GM12891 (cell line): ENCODE measurements at regions not wholly inside any gene's neighbourhood (a gene's known extent, or its start where the extent isn't known, plus 50 kb on each side); places are given as distances from the start of the nearest gene placed in this dataset.
"Not testable (repeated sequence)": the region's sequence is repeated elsewhere in the genome, so short reads cannot be mapped to it uniquely, and the experiment has no call there.

Source experiments
- DNase-seq: peaks from one replicate; pipeline ENCODE4 v3.0.0; 2011; ENCODE audit warnings: low spot score; ENCODE audit not compliant: insufficient read length
- FAIRE-seq: peaks from 2 replicates; lab custom pipeline; 2011; peaks lifted over from hg19 to GRCh38; lab: Jason Lieb, UNC
- PAX5 ChIP-seq: IDR thresholded peaks from 2 replicates; pipeline ENCODE4 v1.6.1; 2011; ENCODE audit warnings: low read length, moderate library complexity, mild to moderate bottlenecking; ENCODE audit not compliant: insufficient read depth, severe bottlenecking
- POLR2A ChIP-seq: IDR thresholded peaks from 2 replicates; pipeline ENCODE4 v1.6.1; 2011; ENCODE audit warnings: low read depth, low read length, control low read depth
- POLR2AphosphoS5 ChIP-seq: IDR thresholded peaks from 2 replicates; pipeline ENCODE4 v1.6.1; 2011; ENCODE audit warnings: low read depth, low read length, control low read depth
- POU2F2 ChIP-seq: IDR thresholded peaks from 2 replicates; pipeline ENCODE4 v1.6.1; 2011; ENCODE audit warnings: low read depth, mild to moderate bottlenecking, control low read depth, low read length, moderate library complexity
- SPI1 ChIP-seq: IDR thresholded peaks from 2 replicates; pipeline ENCODE4 v1.6.1; 2011; ENCODE audit warnings: low read depth, low read length, control low read depth
- TAF1 ChIP-seq: IDR thresholded peaks from 2 replicates; pipeline ENCODE4 v1.6.1; 2011; ENCODE audit warnings: low read depth, low read length, control low read depth

DNA sequence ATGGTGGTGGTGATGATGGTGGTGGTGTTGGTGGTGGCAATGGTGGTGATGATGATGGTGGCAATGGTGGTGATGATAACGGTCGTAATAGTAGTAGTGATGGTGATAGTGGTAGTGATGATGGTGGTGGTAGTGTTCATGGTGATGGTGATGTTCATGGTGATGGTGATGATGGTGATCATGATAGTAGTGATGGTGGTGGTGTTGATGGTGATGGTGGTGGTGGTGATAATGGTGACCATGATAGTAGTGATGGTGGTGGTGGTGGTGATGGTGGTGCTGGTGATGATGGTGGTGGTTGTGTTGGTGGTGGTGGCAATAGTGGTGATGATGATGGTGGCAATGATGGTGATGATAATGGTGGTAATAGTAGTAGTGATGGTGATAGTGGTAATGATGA, 68.0 kb downstream of the SOX9 start:
- DNase-seq (no peak), FAIRE-seq (no peak)
- TF ChIP-seq POU2F2: no peak
- TF ChIP-seq POLR2A: no peak
- TF ChIP-seq TAF1: no peak
- no peak for TF ChIP-seq POLR2AphosphoS5
- TF ChIP-seq PAX5: no peak
- TF ChIP-seq SPI1: no peak

DNA sequence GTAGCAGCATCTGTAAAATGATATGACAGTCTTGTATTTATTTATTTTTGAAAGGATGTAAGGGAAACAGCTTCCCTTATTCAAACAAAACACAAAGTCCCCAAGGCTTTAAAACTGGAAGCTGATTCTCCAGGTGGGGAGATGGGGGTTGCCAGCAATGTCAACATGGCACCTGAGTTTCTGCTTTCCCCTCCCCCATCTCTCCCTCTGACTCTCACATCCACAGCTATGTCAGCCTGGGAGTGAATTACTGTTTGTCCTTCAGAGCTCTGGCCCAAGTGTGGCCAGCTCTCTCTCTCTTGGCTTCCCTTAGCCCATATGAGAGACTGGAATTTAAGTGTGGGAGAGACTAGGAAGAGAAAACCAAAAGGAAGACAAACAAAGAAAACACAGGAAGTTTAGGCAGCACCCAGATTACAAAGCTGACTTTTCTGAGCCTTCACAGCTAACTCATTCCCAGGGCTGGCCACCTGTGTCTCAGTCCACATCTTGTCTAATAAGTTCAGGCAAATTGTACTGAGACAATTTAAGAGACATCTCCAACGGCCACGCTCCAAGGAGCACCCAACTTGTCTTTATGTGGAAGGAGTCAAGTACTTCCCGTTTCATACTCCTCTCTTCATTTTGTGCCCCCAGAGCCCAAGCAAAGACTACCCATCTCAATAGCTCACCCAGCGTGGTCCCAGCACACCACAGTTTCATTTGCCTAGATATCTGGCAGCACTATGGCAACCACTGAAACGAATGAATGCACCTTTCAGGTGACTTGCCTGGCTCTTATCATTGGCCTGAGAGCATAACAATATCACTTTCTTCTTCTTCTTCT, 69.2 kb downstream of the SOX9 start:
- DNase-seq (no peak), FAIRE-seq (no peak)
- TF ChIP-seq PAX5 (no peak), POU2F2 (no peak), TAF1 (no peak), SPI1 (no peak), POLR2AphosphoS5 (no peak), POLR2A (no peak)

DNA sequence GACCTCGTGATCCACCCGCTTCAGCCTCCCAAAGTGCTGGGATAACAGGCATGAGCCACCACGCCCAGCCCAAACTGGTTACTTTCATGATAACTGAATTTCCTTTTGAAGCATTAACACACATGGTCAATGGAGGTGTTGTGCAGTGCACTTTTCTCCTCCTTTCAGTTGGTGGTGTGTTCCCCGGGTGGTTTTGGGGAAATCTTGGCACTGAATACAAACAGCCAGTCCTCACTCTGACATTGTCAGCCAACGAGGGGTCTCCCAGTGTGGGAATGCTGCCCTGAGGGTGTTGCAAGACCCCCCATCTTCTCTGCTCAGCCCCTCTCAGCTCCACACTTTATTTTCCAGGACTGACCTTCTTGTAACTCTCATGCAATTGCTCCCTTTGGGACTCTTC, 70.5 kb downstream of the SOX9 start:
- FAIRE-seq (no peak), DNase-seq (no peak)
- TF ChIP-seq TAF1 (no peak), POLR2A (no peak), POU2F2 (no peak)

DNA sequence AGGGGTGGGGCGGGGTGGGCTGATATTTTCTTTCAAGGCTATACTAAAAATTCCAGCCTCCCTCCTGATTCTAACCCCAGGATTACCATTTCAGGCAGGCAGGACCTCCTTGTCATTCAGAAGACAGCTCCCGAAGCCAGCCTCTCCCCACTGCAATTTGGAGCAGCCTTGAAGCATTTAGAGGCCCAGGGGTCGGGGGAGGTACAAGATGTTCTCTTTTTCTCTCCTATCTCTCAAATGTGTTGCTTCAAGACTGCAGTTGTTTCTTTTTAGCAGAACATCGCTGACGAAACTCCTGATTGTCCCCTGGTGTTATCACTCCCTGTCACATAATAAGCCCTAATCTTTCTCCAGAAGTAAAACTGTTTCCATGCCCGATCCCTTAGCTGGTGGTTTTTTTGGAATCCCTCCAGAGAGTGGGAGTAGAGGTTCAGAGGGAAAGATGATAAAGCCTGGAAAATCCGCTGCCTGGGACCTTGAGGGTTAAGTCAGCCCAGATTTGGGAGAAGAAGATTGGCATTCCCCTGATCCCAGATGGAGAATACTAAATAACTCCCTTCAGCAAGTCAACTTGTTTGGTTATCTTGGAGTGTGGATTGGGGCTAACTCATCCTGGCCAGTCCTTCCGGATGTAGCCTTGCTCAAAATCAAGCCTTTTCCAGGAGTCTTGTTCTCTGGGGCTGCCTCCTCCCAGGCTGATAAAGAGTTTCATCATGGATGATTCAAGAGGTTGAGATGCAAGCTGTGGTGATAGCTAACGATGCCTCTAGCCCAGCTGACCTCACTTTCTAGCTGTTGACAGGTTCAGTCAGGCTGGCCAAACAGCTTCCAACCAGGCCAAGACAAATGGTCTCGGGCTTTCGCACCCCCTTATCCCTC, 71.3 kb downstream of the SOX9 start:
- FAIRE-seq (no peak), DNase-seq (no peak)
- TF ChIP-seq PAX5: no peak
- TF ChIP-seq SPI1: no peak
- TF ChIP-seq POLR2A: no peak
- TF ChIP-seq POLR2AphosphoS5: no peak

DNA sequence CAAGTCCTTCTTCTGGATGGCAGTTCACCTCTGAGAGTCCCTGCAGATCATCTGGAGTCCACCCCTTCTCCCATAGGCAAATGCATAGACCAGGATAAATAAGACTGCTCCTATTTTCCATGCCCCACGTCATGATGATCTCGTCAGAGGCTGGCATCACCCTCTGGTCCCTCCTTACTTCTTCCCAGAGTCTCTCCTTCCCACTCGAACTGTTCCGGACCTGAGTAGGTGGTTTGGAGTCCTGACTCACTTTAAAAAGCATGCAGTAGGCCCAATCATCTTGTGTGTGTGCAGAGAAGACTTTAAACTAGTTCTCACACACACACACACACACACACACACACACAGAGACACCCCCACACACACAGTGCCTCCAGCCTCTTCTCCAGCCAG, 72.0 kb downstream of the SOX9 start:
- DNase-seq (no peak), FAIRE-seq (no peak)
- no peak for TF ChIP-seq POU2F2
- no peak for TF ChIP-seq SPI1
- no peak for TF ChIP-seq POLR2A
- no peak for TF ChIP-seq PAX5
- no peak for TF ChIP-seq POLR2AphosphoS5

DNA sequence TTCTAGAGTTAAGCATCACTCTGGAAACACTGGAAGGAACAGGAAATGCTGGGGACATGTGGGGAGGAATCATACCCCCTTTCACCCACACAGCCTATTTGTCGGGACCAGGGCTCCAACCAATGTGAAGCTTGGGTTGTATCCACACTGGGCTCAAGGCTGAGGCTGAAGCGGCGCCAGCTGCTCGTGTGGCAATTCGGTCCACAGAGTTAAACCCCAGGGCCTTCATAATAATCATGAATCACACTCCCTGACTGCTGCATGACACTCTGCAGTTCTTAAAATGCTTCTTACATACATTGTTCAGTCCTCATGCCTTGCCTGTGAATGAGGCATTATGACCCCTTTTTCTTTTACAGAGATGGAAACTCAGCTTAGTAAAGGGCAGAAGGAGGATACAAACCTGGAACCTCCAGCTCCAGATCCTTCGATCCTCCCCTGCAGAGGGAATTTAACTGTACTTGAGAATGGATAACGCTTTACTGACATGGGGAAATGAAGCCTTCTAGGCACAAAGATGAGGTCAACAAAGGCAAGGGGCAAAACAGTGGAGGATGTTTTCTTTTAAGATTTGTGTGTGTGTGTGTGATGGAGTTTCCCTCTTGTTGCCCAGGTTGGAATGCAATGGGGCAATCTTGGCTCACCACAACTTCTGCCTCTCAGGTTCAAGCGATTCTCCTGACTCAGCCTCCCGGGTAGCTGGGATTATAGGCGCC, 72.7 kb downstream of the SOX9 start:
- no peak for TF ChIP-seq POLR2AphosphoS5
- no peak for TF ChIP-seq PAX5
- TF ChIP-seq POU2F2: no peak
- TF ChIP-seq TAF1: no peak
- no peak for TF ChIP-seq POLR2A
- no peak for TF ChIP-seq SPI1
- DNase-seq (no peak), FAIRE-seq (no peak)

DNA sequence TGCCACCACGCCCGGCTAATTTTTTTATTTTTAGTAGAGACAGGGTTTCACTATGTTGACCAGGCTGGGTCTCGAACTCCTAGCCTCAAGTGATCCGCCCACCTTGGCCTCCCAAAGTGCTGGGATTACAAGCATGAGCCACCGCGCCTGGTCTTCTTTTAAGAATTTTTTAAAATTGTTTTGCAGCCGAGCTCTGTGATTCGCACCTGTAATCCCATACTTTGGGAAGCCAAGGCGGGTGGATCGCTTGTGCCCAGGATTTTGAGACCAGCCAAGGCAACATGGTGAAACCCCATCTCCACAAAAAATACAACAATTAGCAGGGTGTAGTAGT, 73.3 kb downstream of the SOX9 start:
- FAIRE-seq, DNase-seq: not testable (repeated sequence)

DNA sequence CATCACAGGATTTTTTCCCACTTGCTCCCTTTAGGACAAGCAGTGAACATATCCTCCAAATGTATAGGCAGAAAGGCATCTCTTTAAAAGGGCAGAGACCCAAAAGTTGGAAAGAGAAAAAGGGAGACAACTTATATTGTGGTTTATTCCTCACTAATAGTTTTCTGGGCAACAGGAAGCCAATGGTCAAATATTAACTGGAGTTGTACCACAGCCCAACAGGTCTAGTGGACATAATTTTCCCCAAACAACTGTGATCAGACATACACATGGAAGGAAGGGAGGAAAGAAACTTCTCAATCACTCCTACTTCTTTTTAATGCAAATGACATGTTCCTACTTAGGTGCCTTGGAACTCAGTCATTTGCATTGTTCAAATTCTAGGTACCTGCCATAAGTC, 78.4 kb downstream of the SOX9 start:
- DNase-seq (no peak), FAIRE-seq (no peak)
- TF ChIP-seq POLR2AphosphoS5 (no peak), POU2F2 (no peak), TAF1 (no peak), POLR2A (no peak), PAX5 (no peak), SPI1 (no peak)

DNA sequence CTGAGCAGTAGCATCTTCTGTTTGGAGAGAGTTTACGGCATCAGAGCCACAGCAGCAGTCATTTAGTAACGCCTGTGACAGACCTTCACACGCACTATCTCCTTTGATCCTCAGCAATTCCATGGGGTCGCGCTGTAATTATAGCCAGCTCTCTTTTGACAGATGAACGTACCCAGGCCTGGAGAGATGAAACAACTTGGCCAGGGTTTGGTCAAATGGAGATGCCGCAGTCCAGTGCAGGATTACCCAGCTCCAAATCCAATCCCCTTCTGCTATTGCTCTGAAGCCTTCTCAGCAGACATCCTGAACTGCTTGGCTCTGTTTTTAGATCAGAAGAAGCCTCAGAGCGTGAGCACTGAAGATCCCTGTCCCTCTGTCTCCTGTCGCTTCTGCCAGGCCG, 83.9 kb downstream of the SOX9 start:
- no peak for TF ChIP-seq POLR2A
- no peak for TF ChIP-seq PAX5
- no peak for TF ChIP-seq TAF1
- TF ChIP-seq SPI1: no peak
- TF ChIP-seq POLR2AphosphoS5: no peak
- no peak for TF ChIP-seq POU2F2
- FAIRE-seq (no peak), DNase-seq (no peak)
